ENCODE measurements at regions not wholly inside any gene's neighbourhood (a gene's known extent, or its start where the extent isn't known, plus 50 kb on each side); places are given as distances from the start of the nearest gene placed in this dataset.

DNA sequence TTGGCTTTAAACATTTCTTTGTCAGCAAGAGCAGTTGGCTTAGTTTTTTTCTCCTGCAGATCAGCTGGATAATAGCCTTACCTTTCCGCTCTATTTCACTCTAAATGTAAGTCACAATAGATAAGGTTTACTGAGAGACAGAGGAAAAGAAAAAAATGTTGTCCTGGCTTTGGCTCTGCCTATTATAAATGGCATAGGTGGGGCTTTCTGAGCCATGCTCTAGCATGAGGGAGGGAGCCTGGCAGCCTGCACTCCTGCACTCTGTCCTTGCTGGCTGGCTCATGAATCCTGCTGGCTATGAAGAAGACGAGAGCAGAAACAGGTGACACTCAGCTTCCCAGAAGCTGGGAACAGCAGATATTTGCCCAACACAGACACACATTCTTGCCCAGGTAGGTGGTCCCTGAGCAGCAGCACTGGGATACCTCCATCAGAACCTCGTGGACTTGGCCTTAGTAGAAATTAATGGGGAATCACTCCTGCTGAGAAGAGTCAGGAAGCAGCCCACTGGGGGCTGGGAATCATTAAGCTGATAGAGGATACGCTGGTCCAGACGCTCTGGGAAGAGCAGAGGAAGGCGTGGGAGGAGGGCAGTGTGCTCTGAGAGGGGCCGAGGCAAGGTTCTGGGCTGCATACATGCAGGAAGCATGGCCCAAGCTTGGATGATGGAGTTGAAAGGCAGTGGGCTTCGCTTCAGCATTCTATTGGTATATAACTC is 514.4 kb upstream of the HS6ST1 start:
- TF ChIP-seq, protein P1, sequence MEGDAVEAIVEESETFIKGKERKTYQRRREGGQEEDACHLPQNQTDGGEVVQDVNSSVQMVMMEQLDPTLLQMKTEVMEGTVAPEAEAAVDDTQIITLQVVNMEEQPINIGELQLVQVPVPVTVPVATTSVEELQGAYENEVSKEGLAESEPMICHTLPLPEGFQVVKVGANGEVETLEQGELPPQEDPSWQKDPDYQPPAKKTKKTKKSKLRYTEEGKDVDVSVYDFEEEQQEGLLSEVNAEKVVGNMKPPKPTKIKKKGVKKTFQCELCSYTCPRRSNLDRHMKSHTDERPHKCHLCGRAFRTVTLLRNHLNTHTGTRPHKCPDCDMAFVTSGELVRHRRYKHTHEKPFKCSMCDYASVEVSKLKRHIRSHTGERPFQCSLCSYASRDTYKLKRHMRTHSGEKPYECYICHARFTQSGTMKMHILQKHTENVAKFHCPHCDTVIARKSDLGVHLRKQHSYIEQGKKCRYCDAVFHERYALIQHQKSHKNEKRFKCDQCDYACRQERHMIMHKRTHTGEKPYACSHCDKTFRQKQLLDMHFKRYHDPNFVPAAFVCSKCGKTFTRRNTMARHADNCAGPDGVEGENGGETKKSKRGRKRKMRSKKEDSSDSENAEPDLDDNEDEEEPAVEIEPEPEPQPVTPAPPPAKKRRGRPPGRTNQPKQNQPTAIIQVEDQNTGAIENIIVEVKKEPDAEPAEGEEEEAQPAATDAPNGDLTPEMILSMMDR (IDR thresholded peaks at IDR 0.05): no peak
- Histone ChIP-seq H3K27ac (no peak overlapping the region), H3K27me3 (no peaks in the 10 kb centered on the region), H3K36me3 (no peaks in the 10 kb centered on the region), H3K9me3 (no peaks in the 10 kb centered on the region), H3K4me1 (ENCODE audit: control insufficient read depth in 1 of 2, insufficient read depth in 1 of 2, low read depth in 1 of 2, low read length in 1 of 2) (no peaks in the 10 kb centered on the region), H3K4me3 (ENCODE audit: low read depth in 1 of 2, low read length in 1 of 2) (no peak overlapping the region)

DNA sequence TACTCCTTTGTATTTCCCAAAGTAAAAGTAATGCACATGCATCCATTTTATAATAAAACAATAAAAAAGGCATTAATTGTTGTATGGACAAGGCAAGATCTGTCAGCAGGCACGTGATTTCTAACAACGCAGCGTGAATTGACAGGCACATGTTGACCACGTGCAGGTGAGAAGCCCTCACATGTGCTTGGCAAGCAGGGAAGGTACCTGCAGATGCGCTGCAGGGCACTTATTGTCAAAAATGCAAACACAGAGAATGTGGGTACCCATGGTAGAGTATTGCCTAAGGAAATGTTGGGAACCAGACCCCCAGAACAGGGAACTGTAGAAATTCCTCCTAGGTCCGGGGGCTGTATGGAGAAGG is 515.0 kb upstream of the HS6ST1 start:
- Histone ChIP-seq H3K36me3 (no peaks in the 10 kb centered on the region), H3K27me3 (no peaks in the 10 kb centered on the region), H3K9me3 (no peaks in the 10 kb centered on the region), H3K27ac (no peak overlapping the region), H3K4me1 (ENCODE audit: control insufficient read depth in 1 of 2, insufficient read depth in 1 of 2, low read depth in 1 of 2, low read length in 1 of 2) (no peaks in the 10 kb centered on the region), H3K4me3 (ENCODE audit: low read depth in 1 of 2, low read length in 1 of 2) (no peak overlapping the region)
- TF ChIP-seq, protein P1 (IDR thresholded peaks at IDR 0.05): no peak

DNA sequence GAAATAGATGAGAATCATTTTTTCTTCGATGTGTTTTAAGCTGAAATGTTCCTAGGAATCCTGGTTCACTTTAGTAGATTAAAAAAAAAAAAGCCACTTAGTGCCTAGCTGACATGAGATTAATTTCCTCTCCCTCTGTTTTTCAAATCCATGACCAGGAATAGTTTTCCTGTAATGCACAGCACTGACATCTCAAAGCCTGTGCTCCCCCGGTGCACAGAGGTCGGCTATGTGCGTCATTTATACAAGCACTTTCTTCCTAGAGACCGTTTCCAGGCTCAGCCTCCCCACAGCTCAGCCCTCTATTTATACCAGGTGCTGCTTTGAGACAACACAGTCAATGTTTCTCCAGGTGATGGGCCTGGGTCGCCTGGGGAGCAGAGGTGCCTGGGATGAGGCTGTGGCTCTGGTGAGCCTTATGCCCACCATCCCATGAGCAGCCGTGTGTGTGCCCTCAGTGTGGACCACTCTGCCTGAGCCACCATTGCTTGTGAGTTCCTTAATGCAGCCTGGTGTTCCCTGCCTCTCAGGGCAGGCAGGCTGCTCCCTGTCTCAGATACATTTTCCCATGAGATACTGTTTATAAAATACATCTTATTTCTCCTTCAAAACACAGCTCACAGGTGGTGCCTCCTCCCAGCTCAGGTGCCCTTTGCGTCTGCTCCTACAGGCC is 515.7 kb upstream of the HS6ST1 start:
- TF ChIP-seq, protein P1 (IDR thresholded peaks at IDR 0.05): no peak
- no peaks in the 10 kb centered on the region for H3K27me3 ChIP-seq
- H3K36me3 ChIP-seq: no peaks in the 10 kb centered on the region
- H3K27ac ChIP-seq: no peak overlapping the region
- no peaks in the 10 kb centered on the region for H3K9me3 ChIP-seq
- no peak overlapping the region for H3K4me3 ChIP-seq (ENCODE audit: low read depth in 1 of 2, low read length in 1 of 2)
- H3K4me1 ChIP-seq (ENCODE audit: control insufficient read depth in 1 of 2, insufficient read depth in 1 of 2, low read depth in 1 of 2, low read length in 1 of 2): no peaks in the 10 kb centered on the region

DNA sequence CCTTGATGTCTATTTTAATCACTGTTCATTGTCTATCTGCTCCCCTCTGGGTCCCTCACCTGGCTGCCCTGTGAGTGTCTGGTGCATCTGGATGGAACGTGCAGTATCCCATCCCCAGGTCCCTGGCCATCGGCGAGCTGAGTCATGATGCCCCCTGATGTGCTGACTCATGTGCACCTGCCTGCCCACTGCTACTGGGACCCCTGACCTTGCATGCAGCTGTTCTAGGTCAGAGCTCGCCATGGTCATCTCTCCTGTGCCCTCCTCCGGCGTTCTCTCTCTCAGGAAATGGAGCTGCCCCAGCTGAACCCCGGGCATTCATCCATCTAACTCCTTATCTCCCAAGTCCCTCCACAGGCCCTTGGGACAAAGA is 516.2 kb upstream of the HS6ST1 start:
- no peaks in the 10 kb centered on the region for H3K9me3 ChIP-seq
- no peaks in the 10 kb centered on the region for H3K27me3 ChIP-seq
- H3K36me3 ChIP-seq: no peaks in the 10 kb centered on the region
- no peaks in the 10 kb centered on the region for H3K4me1 ChIP-seq (ENCODE audit: control insufficient read depth in 1 of 2, insufficient read depth in 1 of 2, low read depth in 1 of 2, low read length in 1 of 2)
- H3K4me3 ChIP-seq (ENCODE audit: low read depth in 1 of 2, low read length in 1 of 2): no peak overlapping the region
- TF ChIP-seq, protein P1 (IDR thresholded peaks at IDR 0.05): no peak
- H3K27ac ChIP-seq: no peak overlapping the region

DNA sequence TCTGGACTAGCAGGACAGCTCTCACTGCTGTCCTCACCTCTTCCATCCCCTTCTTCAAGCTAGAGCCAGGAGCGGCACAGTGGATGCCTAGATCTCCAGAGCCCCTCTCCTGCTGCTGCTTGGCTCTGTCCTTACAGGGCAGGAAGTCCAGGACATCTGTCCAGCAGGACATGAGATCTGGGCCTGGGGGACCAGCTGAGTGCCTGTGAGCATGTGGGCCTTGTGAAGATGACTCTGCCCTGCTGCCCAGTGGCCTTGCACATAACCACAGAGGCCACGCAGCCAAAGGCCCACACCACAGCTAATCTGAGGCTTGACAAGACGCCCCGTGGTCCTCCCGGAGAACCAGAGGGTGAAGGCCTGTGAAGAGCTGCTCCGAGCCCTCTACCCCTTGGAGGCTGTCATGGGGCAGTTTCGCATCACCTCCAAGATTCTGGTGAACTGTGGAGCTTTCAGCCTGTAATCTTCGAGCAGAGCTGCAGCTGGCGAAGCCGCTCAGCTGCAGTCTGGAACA is 516.7 kb upstream of the HS6ST1 start:
- H3K9me3 ChIP-seq: no peaks in the 10 kb centered on the region
- H3K4me3 ChIP-seq (ENCODE audit: low read depth in 1 of 2, low read length in 1 of 2): no peak overlapping the region
- H3K36me3 ChIP-seq: no peaks in the 10 kb centered on the region
- TF ChIP-seq, protein P1 (IDR thresholded peaks at IDR 0.05): no peak
- H3K27me3 ChIP-seq: no peaks in the 10 kb centered on the region
- no peak overlapping the region for H3K27ac ChIP-seq
- no peaks in the 10 kb centered on the region for H3K4me1 ChIP-seq (ENCODE audit: control insufficient read depth in 1 of 2, insufficient read depth in 1 of 2, low read depth in 1 of 2, low read length in 1 of 2)
